Hepatocyte (in vitro differentiated cells): ENCODE measurements at regions not wholly inside any gene's neighbourhood (a gene's known extent, or its start where the extent isn't known, plus 50 kb on each side); places are given as distances from the start of the nearest gene placed in this dataset.

Experiments
- DNase-seq: peaks from one replicate; pipeline ENCODE4 v3.0.0-alpha.2; 2016; ENCODE audit warnings: low spot score
- H2AFZ ChIP-seq: fragments of 200-600 bp; sonication (generic); 2 replicates; pipeline ENCODE4 v1.6.0; 2016; ENCODE audit warnings: antibody characterized with exemption, mild to moderate bottlenecking
- H3K27ac ChIP-seq: fragments of 200-600 bp; sonication (generic); 2 replicates; pipeline ENCODE4 v1.5.1; 2016; ENCODE audit warnings: mild to moderate bottlenecking
- H3K27me3 ChIP-seq: fragments of 200-600 bp; sonication (generic); 2 replicates; pipeline ENCODE4 v1.6.1; 2016
- H3K36me3 ChIP-seq: fragments of 200-600 bp; sonication (generic); replicated peaks from 2 replicates; pipeline ENCODE4 v1.5.1; 2016; ENCODE audit warnings: low read depth; ENCODE audit not compliant: insufficient read depth
- H3K4me1 ChIP-seq: fragments of 200-600 bp; sonication (generic); 2 replicates; pipeline ENCODE4 v1.5.1; 2016; ENCODE audit warnings: mild to moderate bottlenecking, moderate library complexity; ENCODE audit not compliant: insufficient read depth
- H3K4me2 ChIP-seq: fragments of 200-600 bp; sonication (generic); 2 replicates; pipeline ENCODE4 v1.6.0; 2016
- H3K4me3 ChIP-seq: fragments of 200-600 bp; sonication (generic); 2 replicates; pipeline ENCODE4 v1.5.1; 2016; ENCODE audit warnings: mild to moderate bottlenecking
- H3K79me2 ChIP-seq: fragments of 200-600 bp; sonication (generic); 2 replicates; pipeline ENCODE4 v1.6.0; 2017; ENCODE audit warnings: mild to moderate bottlenecking
- H3K9me2 ChIP-seq: fragments of 200-600 bp; sonication (generic); replicated peaks from 2 replicates; pipeline ENCODE4 v1.6.0; 2017; ENCODE audit warnings: mild to moderate bottlenecking; ENCODE audit not compliant: insufficient read depth
- H3K9me3 ChIP-seq: fragments of 200-600 bp; sonication (generic); 2 replicates; pipeline ENCODE4 v1.5.1; 2016; ENCODE audit warnings: low read depth, mild to moderate bottlenecking
- H4K20me1 ChIP-seq: fragments of 200-600 bp; sonication (generic); 2 replicates; pipeline ENCODE4 v1.6.0; 2016; ENCODE audit warnings: mild to moderate bottlenecking; ENCODE audit not compliant: insufficient read depth, poor library complexity, severe bottlenecking
- EZH2 ChIP-seq: fragments of 200-600 bp; sonication (generic); IDR thresholded peaks from 2 replicates; pipeline ENCODE4 v1.6.1; 2016; ENCODE audit warnings: antibody characterized with exemption, mild to moderate bottlenecking, borderline replicate concordance
- EZH2phosphoT487 ChIP-seq: fragments of 200-600 bp; sonication (generic); IDR thresholded peaks from one replicate; pipeline ENCODE4 v1.6.1; 2018; ENCODE audit warnings: antibody characterized with exemption, mild to moderate bottlenecking, low read depth, moderate library complexity; ENCODE audit not compliant: unreplicated experiment, severe bottlenecking
- WGBS: methylation state at CpG from one replicate; pipeline ENCODE4 v1.1.6; 2016; ENCODE audit warnings: low lambda C conversion rate; ENCODE audit errors: missing lambda C conversion rate; 5-methylcytosine and 5-hydroxymethylcytosine counted together
- TF ChIP-seq, protein P1 (sequence below): fragments of 200-600 bp; sonication (generic); IDR thresholded peaks from 2 replicates; pipeline ENCODE4 v1.5.1; 2016; ENCODE audit warnings: antibody characterized with exemption, mild to moderate bottlenecking; ENCODE audit not compliant: poor library complexity

DNA sequence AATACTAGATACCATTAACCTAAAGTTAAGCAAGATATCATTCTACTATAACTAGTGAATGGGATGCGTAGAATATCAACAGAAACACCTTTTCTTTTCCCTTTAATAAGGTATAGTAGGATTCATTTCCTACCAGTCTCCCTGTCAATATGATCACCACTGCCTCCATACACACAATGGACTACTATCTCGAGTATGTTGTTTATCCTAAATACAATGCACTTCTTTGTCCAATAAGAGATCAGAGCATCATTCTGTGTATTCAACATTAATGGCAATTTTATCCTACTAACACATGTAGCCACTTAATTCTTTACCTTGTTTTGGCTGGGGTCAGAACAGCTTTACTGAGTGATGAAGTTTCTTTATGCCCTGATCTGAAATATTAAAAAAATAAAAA, 276.3 kb downstream of the TFEC start:
- 88% methylated on average over 2 of the region's 2 CpGs for WGBS
- Histone ChIP-seq H3K79me2 (no peaks in the 10 kb centered on the region), H3K4me2 (no peak overlapping the region), H3K36me3 (no peaks in the 10 kb centered on the region), H2AFZ (no peak overlapping the region), H3K4me1 (no peaks in the 10 kb centered on the region), H3K4me3 (no peak overlapping the region), H3K27me3 (no peaks in the 10 kb centered on the region), H4K20me1 (no peaks in the 10 kb centered on the region), H3K9me2 (no peaks in the 10 kb centered on the region), H3K27ac (no peak overlapping the region), H3K9me3 (no peaks in the 10 kb centered on the region)
- TF ChIP-seq EZH2phosphoT487 (no peak), EZH2 (no peak)
- TF ChIP-seq, protein P1, sequence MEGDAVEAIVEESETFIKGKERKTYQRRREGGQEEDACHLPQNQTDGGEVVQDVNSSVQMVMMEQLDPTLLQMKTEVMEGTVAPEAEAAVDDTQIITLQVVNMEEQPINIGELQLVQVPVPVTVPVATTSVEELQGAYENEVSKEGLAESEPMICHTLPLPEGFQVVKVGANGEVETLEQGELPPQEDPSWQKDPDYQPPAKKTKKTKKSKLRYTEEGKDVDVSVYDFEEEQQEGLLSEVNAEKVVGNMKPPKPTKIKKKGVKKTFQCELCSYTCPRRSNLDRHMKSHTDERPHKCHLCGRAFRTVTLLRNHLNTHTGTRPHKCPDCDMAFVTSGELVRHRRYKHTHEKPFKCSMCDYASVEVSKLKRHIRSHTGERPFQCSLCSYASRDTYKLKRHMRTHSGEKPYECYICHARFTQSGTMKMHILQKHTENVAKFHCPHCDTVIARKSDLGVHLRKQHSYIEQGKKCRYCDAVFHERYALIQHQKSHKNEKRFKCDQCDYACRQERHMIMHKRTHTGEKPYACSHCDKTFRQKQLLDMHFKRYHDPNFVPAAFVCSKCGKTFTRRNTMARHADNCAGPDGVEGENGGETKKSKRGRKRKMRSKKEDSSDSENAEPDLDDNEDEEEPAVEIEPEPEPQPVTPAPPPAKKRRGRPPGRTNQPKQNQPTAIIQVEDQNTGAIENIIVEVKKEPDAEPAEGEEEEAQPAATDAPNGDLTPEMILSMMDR = no peak
- no peak for DNase-seq

DNA sequence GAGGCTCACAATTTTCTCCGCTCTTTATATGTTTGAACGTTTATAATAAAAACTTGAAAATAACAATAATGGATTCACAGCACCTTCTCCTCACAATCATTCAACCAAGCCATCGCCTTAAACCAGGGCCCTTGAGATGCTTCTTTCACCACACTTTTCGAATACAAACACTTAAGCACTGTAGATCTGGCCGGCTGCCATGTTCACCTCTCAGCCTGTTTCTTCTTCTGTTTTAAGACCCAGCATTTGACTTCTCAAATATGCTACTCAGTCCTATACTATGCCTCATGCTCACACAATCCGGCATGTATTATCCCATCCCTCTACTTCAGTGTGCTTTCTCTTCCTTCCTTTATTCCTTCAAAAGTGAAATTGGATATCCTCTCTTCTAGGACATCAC, 280.6 kb downstream of the TFEC start:
- Histone ChIP-seq H3K4me1 (no peaks in the 10 kb centered on the region), H2AFZ (no peak overlapping the region), H4K20me1 (no peaks in the 10 kb centered on the region), H3K27me3 (no peaks in the 10 kb centered on the region), H3K79me2 (no peaks in the 10 kb centered on the region), H3K4me2 (no peak overlapping the region), H3K36me3 (no peaks in the 10 kb centered on the region), H3K9me2 (no peaks in the 10 kb centered on the region), H3K4me3 (no peak overlapping the region), H3K9me3 (no peaks in the 10 kb centered on the region), H3K27ac (no peak overlapping the region)
- TF ChIP-seq EZH2phosphoT487 (no peak), EZH2 (no peak)
- TF ChIP-seq, protein P1 = no peak
- DNase-seq = peak; percentile 12
- WGBS = 62% methylated on average over 6 of the region's 6 CpGs

DNA sequence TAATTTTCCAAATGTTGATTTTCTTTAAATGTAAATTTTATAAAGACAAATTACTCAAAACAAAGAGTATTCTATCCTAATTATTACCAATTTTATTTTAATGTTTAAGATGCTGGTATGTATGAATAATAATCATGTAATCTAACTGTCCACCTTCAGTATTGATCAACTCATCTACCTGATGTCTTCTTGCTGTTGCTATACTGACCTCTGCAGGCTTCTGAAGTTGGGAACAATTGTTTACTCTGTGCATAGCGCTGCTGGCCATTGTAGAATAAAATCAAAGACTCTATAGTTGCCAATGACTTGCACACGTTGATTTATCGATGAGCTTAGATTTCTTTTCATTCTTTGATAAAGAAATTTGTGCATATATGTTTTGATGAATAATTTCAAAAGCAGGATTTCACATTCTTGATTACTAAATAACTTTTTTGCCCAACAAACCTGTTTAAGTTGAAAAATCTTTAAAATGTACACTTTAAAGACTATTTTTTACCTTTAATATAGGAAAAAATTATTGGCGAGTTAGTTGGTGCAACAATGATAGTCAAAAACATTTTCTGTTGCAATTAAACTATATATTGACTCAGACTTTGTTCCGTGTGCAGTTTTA, 282.3 kb downstream of the TFEC start:
- Histone ChIP-seq H3K79me2 (no peaks in the 10 kb centered on the region), H4K20me1 (no peaks in the 10 kb centered on the region), H3K27me3 (no peaks in the 10 kb centered on the region), H3K36me3 (no peaks in the 10 kb centered on the region), H3K9me3 (no peaks in the 10 kb centered on the region), H3K9me2 (no peaks in the 10 kb centered on the region), H2AFZ (no peak overlapping the region), H3K4me3 (no peak overlapping the region), H3K4me1 (no peaks in the 10 kb centered on the region), H3K27ac (no peak overlapping the region), H3K4me2 (no peak overlapping the region)
- WGBS = 57% methylated on average over 5 of the region's 5 CpGs
- no peak for TF ChIP-seq EZH2
- TF ChIP-seq, protein P1 = peak; percentile 62
- peak; percentile 17 for DNase-seq

DNA sequence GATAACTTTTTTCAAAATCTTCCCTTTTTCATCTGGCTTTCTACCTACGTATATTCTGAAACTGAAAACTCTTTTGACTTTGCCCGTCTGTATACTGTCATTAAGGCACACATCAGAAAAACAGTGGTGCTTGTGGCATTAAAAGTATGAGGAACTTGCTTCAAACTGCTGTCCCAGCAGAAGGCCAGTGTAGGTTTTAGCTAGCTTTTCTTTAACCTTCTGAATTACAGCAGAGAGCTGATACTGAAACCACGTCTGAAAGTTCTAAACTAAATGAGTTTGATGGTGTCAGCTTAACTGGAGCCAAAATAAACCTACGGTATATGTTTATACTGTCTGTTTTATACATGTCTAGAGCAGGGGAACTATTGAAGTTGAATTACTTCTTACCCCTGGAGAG, 283.4 kb downstream of the TFEC start:
- no peaks in the 10 kb centered on the region for H3K4me1 ChIP-seq
- no peaks in the 10 kb centered on the region for H3K36me3 ChIP-seq
- no peaks in the 10 kb centered on the region for H3K9me2 ChIP-seq
- peak overlapping the region; percentile 6 for H3K4me2 ChIP-seq
- H3K27me3 ChIP-seq = no peaks in the 10 kb centered on the region
- H4K20me1 ChIP-seq = no peaks in the 10 kb centered on the region
- no peaks in the 10 kb centered on the region for H3K79me2 ChIP-seq
- H3K4me3 ChIP-seq = no peak overlapping the region
- no peaks in the 10 kb centered on the region for H3K9me3 ChIP-seq
- DNase-seq = no peak
- no peak overlapping the region for H3K27ac ChIP-seq
- WGBS = 41% methylated on average over 4 of the region's 4 CpGs
- TF ChIP-seq EZH2phosphoT487 (no peak), EZH2 (no peak)
- TF ChIP-seq, protein P1 = no peak
- H2AFZ ChIP-seq = peak overlapping the region; percentile 19
